ENCODE measurements at regions not wholly inside any gene's neighbourhood (a gene's known extent, or its start where the extent isn't known, plus 50 kb on each side); places are given as distances from the start of the nearest gene placed in this dataset.

- DNase-seq (ENCODE audit: low read depth), result no peak
- TF ChIP-seq CTCF (conservative IDR thresholded peaks at IDR 0.05; ENCODE audit: low read depth, low read length), result no peak
- no peak overlapping the region for H3K4me3 ChIP-seq (ENCODE audit: low read depth, low read length)
These were observed 1291.0 kb upstream of the CNTN5 start for GRCh38 chr11:97729546-97730272.

DNA sequence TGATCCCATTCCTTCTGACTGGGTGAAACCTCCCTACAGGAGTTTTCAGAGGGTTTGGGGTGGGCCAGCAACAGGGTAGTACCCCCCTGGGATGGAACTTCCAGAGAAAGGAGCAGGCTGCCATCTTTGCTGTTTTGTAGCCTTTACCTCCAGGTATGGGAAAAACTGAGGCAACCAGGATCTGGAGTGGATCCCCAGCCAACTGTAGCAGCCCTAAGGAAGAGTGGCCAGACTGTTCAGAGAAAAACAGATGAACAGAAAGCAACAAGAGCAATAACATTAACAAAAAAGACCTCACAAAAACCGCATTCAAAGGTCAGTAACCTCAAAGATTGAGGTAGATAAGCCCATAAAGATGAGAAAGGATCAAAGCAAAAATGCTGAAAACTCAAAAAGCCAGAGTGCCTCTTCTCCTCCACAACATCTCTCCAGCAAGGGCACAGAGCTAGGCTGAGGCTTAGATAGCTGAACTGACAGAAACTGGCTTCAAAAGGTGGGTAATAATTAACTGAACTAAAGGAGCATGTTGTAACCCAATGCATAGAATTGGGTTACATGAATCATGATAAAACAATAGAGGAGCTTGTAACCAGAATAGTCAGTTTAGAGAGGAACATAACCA is 1288.6 kb upstream of the CNTN5 start:
- no peak for TF ChIP-seq CTCF (conservative IDR thresholded peaks at IDR 0.05; ENCODE audit: low read depth, low read length)
- DNase-seq (ENCODE audit: low read depth), result peak; percentile 48
- no peak overlapping the region for H3K4me3 ChIP-seq (ENCODE audit: low read depth, low read length)

- no peak for TF ChIP-seq CTCF (conservative IDR thresholded peaks at IDR 0.05; ENCODE audit: low read depth, low read length)
- no peak overlapping the region for H3K4me3 ChIP-seq (ENCODE audit: low read depth, low read length)
- no peak for DNase-seq (ENCODE audit: low read depth)
These were observed 1282.0 kb upstream of the CNTN5 start for GRCh38 chr11:97738751-97739150.

DNA sequence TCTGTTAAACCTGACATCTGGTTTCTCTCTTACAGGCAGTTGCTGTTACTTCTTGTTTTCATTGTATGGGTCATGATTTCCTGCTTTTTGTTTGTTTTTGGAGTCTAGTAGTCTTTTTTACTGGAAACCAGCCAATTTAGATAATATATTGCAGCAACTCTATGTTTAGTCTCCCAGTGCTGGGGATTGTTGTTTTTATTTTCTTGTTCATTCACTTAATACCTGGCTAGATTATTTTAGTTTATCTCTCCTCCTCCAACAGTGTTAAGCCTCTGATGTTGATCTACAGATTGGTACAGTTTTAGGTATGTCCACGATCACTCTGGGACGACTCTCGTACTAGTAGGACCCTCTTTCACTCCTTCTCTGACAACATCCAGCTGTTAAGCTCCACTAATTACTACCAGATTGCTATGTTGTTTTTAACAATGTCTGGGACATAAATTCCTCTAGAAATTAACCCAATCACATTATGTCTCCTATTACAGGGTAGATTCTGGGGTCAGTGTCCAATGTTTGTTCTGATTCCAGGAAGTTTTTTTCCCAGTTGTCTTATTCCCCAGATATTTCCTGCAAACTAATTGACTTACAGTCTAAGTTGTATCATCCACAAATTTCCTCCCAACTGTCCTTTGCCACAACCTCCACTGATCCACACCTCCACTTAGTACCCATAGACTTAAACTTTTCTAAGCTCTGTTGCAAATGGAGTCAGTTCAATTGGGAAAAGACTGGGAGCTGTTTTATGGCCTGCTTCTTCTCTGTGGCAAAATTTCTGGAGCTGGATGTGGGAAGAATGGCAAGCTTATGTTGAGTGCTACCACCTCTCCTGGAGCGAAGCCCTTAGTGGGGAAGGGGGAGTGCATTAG is 1280.6 kb upstream of the CNTN5 start:
- H3K4me3 ChIP-seq (ENCODE audit: low read depth, low read length), result no peak overlapping the region
- TF ChIP-seq CTCF (conservative IDR thresholded peaks at IDR 0.05; ENCODE audit: low read depth, low read length), result no peak
- DNase-seq (ENCODE audit: low read depth), result no peak

GRCh38 chr11:97740801-97741151 is 1280.0 kb upstream of the CNTN5 start:
- no peak overlapping the region for H3K4me3 ChIP-seq (ENCODE audit: low read depth, low read length)
- no peak for TF ChIP-seq CTCF (conservative IDR thresholded peaks at IDR 0.05; ENCODE audit: low read depth, low read length)
- no peak for DNase-seq (ENCODE audit: low read depth)

GRCh38 chr11:97742717-97743116 is 1278.0 kb upstream of the CNTN5 start:
- no peak for DNase-seq (ENCODE audit: low read depth)
- H3K4me3 ChIP-seq (ENCODE audit: low read depth, low read length), result no peak overlapping the region
- no peak for TF ChIP-seq CTCF (conservative IDR thresholded peaks at IDR 0.05; ENCODE audit: low read depth, low read length)
